HCT116 (cell line): ENCODE measurements at regions not wholly inside any gene's neighbourhood (a gene's known extent, or its start where the extent isn't known, plus 50 kb on each side); places are given as distances from the start of the nearest gene placed in this dataset.

ENCODE experiments used
- ATF3 ChIP-seq: IDR thresholded peaks from 2 replicates; pipeline ENCODE4 v1.6.1; 2012
- EZH2 ChIP-seq: fragments of 200-600 bp; sonication (generic); IDR thresholded peaks from 2 replicates; pipeline ENCODE4 v1.6.1; 2017; ENCODE audit warnings: antibody characterized with exemption, mixed run types
- POLR2AphosphoS5 ChIP-seq: IDR thresholded peaks from 2 replicates; pipeline ENCODE4 v1.6.1; 2011; ENCODE audit warnings: mild to moderate bottlenecking, low read depth, low read length, moderate library complexity
- RAD21 ChIP-seq: IDR thresholded peaks from 2 replicates; pipeline ENCODE4 v1.6.1; 2012; ENCODE audit warnings: low read depth, mild to moderate bottlenecking
- ZFX ChIP-seq: fragments of 450-650 bp; IDR thresholded peaks from 2 replicates; pipeline ENCODE4 v1.6.1; 2017

- TF ChIP-seq ZFX, result no peak
- no peak for TF ChIP-seq ATF3
- TF ChIP-seq RAD21, result no peak
- TF ChIP-seq EZH2, result no peak
- TF ChIP-seq POLR2AphosphoS5, result no peak
These were observed 196.1 kb upstream of the SALL3 start for GRCh38 chr18:78783564-78783960.
